Breast epithelium (tissue), 3 donors: ENCODE measurements at regions not wholly inside any gene's neighbourhood (a gene's known extent, or its start where the extent isn't known, plus 50 kb on each side); places are given as distances from the start of the nearest gene placed in this dataset.

Experiments
- POLR2A ChIP-seq: fragments of 450-650 bp; IDR thresholded peaks from one replicate; pipeline ENCODE4 v1.6.1; 2016; ENCODE audit warnings: antibody characterized with exemption, mild to moderate bottlenecking, moderate library complexity
- POLR2AphosphoS5 ChIP-seq, 3 donors: sonication (generic); formaldehyde crosslinking; IDR thresholded peaks; one replicate each; pipeline ENCODE4 v1.6.1; 2017; ENCODE audit warnings: antibody characterized with exemption in 3 of 3
- TF ChIP-seq, protein P1 (sequence below), 3 donors: fragments of 450-650 bp; IDR thresholded peaks; one replicate each; pipeline ENCODE4 v1.5.1; 2016 to 2017; ENCODE audit warnings: antibody characterized with exemption in 3 of 3, mild to moderate bottlenecking in 3 of 3, moderate library complexity in 3 of 3

DNA sequence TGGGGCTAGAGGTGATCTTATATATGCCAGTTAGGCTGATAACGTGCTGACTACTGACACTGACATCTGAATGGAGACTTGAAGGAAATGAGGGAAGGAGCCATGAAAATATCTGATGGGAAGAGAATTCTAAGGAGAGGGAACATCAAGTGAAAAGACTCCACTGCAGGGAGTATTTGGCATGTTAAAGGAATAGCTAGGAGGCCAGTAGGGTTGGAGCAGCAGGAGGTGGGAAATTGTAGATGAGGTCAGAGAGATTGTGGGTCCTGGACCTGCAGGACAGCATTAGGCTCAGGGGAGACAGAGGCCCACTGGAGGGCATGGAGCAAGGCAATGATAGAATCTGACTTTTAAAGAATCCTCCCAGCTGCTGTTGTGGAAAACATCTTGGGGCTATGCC, 55.8 kb upstream of the NSUN7 start:
- TF ChIP-seq, protein P1, sequence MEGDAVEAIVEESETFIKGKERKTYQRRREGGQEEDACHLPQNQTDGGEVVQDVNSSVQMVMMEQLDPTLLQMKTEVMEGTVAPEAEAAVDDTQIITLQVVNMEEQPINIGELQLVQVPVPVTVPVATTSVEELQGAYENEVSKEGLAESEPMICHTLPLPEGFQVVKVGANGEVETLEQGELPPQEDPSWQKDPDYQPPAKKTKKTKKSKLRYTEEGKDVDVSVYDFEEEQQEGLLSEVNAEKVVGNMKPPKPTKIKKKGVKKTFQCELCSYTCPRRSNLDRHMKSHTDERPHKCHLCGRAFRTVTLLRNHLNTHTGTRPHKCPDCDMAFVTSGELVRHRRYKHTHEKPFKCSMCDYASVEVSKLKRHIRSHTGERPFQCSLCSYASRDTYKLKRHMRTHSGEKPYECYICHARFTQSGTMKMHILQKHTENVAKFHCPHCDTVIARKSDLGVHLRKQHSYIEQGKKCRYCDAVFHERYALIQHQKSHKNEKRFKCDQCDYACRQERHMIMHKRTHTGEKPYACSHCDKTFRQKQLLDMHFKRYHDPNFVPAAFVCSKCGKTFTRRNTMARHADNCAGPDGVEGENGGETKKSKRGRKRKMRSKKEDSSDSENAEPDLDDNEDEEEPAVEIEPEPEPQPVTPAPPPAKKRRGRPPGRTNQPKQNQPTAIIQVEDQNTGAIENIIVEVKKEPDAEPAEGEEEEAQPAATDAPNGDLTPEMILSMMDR (IDR thresholded peaks at IDR 0.05) = no peak
- TF ChIP-seq POLR2A (no peak), POLR2AphosphoS5 (IDR thresholded peaks at IDR 0.05) (no peak)
